Neural cell (in vitro differentiated cells): ENCODE measurements at regions not wholly inside any gene's neighbourhood (a gene's known extent, or its start where the extent isn't known, plus 50 kb on each side); places are given as distances from the start of the nearest gene placed in this dataset.

Experiments
- small RNA-seq, 3 experiments: library from RNA; depleted of rRNA; stranded (forward); fragments of <200 nt; gene quantifications; one replicate each; pipeline ENCODE3, GENCODE V24; 2012

Small RNAs in the stretch of these regions (small RNA-seq; reads per million reads assigned to genes)
- 4.4 to 11.1 (median 5.8) reads per million in 3 experiments for gene MIR5100
